Memory B cell (primary cell): ENCODE measurements at regions not wholly inside any gene's neighbourhood (a gene's known extent, or its start where the extent isn't known, plus 50 kb on each side); places are given as distances from the start of the nearest gene placed in this dataset.

Experiments
- ATAC-seq: fragments of 150-1000 bp; cut with Tn5 transposase; 2 replicates; pipeline ENCODE4 v1.10.0; 2021; ENCODE audit warnings: low read depth, mild to moderate bottlenecking, moderate library complexity
- DNase-seq, 2 donors: peaks; one replicate each; pipeline ENCODE4 v3.0.0; 2022; ENCODE audit warnings: low spot score in 2 of 2
- H3K27ac Mint-ChIP-seq: one replicate; pipeline ENCODE4 v1.8.0; 2022; ENCODE audit warnings: mild to moderate bottlenecking, moderate library complexity, mixed read lengths
- H3K27me3 Mint-ChIP-seq: one replicate; pipeline ENCODE4 v1.8.0; 2022; ENCODE audit warnings: mixed read lengths
- H3K36me3 Mint-ChIP-seq: one replicate; pipeline ENCODE4 v1.8.0; 2022; ENCODE audit warnings: mild to moderate bottlenecking, mixed read lengths
- H3K4me1 Mint-ChIP-seq: one replicate; pipeline ENCODE4 v1.8.0; 2022; ENCODE audit warnings: mixed read lengths
- H3K4me3 Mint-ChIP-seq: one replicate; pipeline ENCODE4 v1.8.0; 2022; ENCODE audit warnings: mild to moderate bottlenecking, moderate library complexity, mixed read lengths
- H3K9me3 Mint-ChIP-seq: one replicate; pipeline ENCODE4 v1.8.0; 2022; ENCODE audit warnings: mixed read lengths

GRCh38 chr2:183490914-183491313 is 366.7 kb downstream of the NUP35 start:
- no peak overlapping the region for H3K27ac Mint-ChIP-seq
- H3K27me3 Mint-ChIP-seq: no peaks in the 10 kb centered on the region
- H3K4me1 Mint-ChIP-seq: peaks cover 2% of the 10 kb centered on the region
- ATAC-seq (no peak), DNase-seq (no peak)
- no peak overlapping the region for H3K4me3 Mint-ChIP-seq
- H3K36me3 Mint-ChIP-seq: no peaks in the 10 kb centered on the region
- H3K9me3 Mint-ChIP-seq: no peaks in the 10 kb centered on the region

GRCh38 chr2:183493040-183493439 is 368.8 kb downstream of the NUP35 start:
- H3K9me3 Mint-ChIP-seq: no peaks in the 10 kb centered on the region
- no peak for ATAC-seq

GRCh38 chr2:183495079-183495478 is 370.8 kb downstream of the NUP35 start:
- DNase-seq (no peak), ATAC-seq (no peak)
- Mint-ChIP-seq H3K4me3 (no peak overlapping the region), H3K36me3 (no peaks in the 10 kb centered on the region), H3K27me3 (no peaks in the 10 kb centered on the region), H3K27ac (no peak overlapping the region), H3K4me1 (peaks cover 7% of the 10 kb centered on the region), H3K9me3 (no peaks in the 10 kb centered on the region)

More at GRCh38 chr2:183493040-183493439, 368.8 kb downstream of the NUP35 start:
- H3K27ac Mint-ChIP-seq: no peak overlapping the region
- DNase-seq: no peak
- peaks cover 7% of the 10 kb centered on the region for H3K4me1 Mint-ChIP-seq
- no peaks in the 10 kb centered on the region for H3K27me3 Mint-ChIP-seq
- no peaks in the 10 kb centered on the region for H3K36me3 Mint-ChIP-seq
- H3K4me3 Mint-ChIP-seq: no peak overlapping the region

- Mint-ChIP-seq H3K4me1 (peaks cover 7% of the 10 kb centered on the region), H3K9me3 (peaks cover under 1% of the 10 kb centered on the region), H3K36me3 (no peaks in the 10 kb centered on the region), H3K4me3 (no peak overlapping the region), H3K27ac (no peak overlapping the region), H3K27me3 (no peaks in the 10 kb centered on the region)
- ATAC-seq (peak; percentile 94), DNase-seq (peak in 1 of 2 donors; percentile 5)
Measured at GRCh38 chr2:183495589-183496267, 371.5 kb downstream of the NUP35 start.

GRCh38 chr2:183497861-183498260 is 373.6 kb downstream of the NUP35 start:
- DNase-seq (no peak), ATAC-seq (no peak)
- Mint-ChIP-seq H3K4me1 (peaks cover 7% of the 10 kb centered on the region), H3K27ac (no peak overlapping the region), H3K4me3 (no peak overlapping the region), H3K27me3 (no peaks in the 10 kb centered on the region), H3K9me3 (peaks cover 9% of the 10 kb centered on the region), H3K36me3 (no peaks in the 10 kb centered on the region)

DNA sequence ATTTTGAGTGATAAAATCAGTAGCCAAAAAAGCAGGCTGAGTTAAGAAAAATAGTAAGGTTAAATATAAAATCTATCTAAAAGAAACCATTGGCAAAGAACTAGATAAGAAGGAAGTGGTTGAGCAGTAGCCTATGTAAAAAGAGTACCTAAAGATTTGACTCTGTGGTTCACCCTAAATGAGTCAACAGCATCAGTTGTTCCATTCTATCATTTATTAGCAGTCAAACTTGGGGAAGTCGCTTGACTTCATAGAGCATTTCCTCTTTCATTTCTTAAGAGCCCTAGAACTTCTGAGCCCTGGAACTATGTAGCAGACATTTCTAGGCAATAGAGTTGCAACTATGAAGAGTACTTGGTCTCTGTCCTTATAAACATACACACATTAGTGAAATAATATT is 381.7 kb downstream of the NUP35 start:
- H3K4me3 Mint-ChIP-seq: no peak overlapping the region
- peaks cover 12% of the 10 kb centered on the region for H3K9me3 Mint-ChIP-seq
- H3K27me3 Mint-ChIP-seq: no peaks in the 10 kb centered on the region
- no peak for DNase-seq
- H3K27ac Mint-ChIP-seq: no peak overlapping the region
- H3K36me3 Mint-ChIP-seq: peaks cover 3% of the 10 kb centered on the region
- ATAC-seq: peak; percentile 38
- H3K4me1 Mint-ChIP-seq: no peaks in the 10 kb centered on the region

DNA sequence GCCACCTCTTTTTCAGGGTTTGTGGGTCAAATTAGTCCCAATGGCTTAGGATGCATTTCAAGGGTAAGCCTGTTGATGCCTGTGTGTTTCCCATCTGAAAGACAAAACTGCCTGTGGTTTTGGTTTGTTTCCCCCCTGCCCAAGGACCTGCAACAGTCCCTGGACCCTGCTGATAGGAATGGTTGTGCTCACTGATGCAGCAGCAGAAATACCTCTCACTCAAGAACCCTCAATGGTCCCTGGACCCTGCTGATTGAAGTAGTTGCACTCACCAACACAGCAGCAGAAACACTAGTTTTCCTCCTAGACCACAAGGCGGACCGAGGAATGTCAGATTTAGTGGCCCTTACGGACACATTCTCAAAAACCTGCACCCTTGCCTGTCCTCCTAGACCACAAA is 386.9 kb downstream of the NUP35 start:
- H3K27me3 Mint-ChIP-seq: no peaks in the 10 kb centered on the region
- no peak overlapping the region for H3K4me3 Mint-ChIP-seq
- peaks cover 4% of the 10 kb centered on the region for H3K9me3 Mint-ChIP-seq
- H3K27ac Mint-ChIP-seq: no peak overlapping the region
- ATAC-seq (no peak), DNase-seq (no peak)
- peaks cover 3% of the 10 kb centered on the region for H3K36me3 Mint-ChIP-seq
- H3K4me1 Mint-ChIP-seq: no peaks in the 10 kb centered on the region

DNA sequence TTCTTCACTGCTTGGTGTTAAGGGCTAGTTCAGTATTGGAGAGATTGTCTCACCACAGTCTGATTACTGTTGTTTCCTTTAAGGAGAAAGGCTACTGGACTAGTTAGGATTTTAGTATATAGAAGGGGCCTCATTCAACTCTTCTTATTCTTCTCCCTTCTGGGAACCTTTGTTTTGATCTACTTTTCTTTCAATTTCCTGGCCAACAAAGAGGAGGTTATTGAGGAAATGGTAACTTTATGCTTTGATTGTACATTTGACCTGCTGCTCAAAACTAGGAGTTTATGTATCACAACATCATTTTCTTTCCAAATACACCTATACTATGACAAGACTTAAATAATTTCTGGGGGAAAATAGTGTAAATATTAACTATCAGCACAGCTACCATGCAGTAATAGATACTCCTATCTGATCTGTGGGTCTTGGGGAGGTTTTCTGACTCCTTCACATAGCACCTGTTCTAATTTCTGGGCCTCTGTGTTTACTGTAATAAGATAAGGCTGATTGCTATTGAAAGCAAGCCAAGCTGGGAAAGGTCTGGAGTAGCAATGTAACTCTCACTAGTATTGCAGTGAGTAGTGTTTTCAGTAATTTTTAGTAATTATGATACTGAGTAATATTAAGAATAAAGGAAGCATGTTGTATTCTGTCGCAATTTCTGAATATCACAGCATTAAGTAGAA is 395.3 kb downstream of the NUP35 start:
- no peak overlapping the region for H3K27ac Mint-ChIP-seq
- no peak for DNase-seq
- H3K9me3 Mint-ChIP-seq: no peaks in the 10 kb centered on the region
- no peaks in the 10 kb centered on the region for H3K36me3 Mint-ChIP-seq
- no peak for ATAC-seq
- H3K4me3 Mint-ChIP-seq: no peak overlapping the region
- no peaks in the 10 kb centered on the region for H3K27me3 Mint-ChIP-seq
- no peaks in the 10 kb centered on the region for H3K4me1 Mint-ChIP-seq

DNA sequence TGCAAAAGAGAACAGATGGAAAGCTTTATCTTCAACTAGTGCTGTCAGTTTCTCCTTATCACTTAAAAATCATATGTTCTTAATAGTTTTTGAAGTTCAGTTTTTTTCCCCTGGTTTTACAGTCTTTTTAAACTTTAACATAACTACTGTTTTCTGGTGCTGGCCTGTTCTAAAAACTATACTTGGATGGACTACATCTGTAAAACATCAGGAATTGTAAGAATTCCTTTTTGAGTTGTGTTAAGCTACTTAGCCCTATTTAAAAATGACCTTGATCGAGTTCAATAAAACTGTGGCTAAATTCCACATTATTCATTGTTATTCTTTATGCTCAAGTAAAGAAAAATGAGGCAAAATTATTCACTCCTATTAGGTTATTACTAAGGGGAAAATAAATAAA is 397.7 kb downstream of the NUP35 start:
- Mint-ChIP-seq H3K9me3 (no peaks in the 10 kb centered on the region), H3K36me3 (no peaks in the 10 kb centered on the region), H3K4me3 (no peak overlapping the region), H3K4me1 (no peaks in the 10 kb centered on the region), H3K27me3 (no peaks in the 10 kb centered on the region), H3K27ac (no peak overlapping the region)
- ATAC-seq: no peak
- DNase-seq: no peak

GRCh38 chr2:183522489-183523266 is 398.4 kb downstream of the NUP35 start:
- ATAC-seq: no peak
- Mint-ChIP-seq H3K27ac (no peak overlapping the region), H3K9me3 (no peaks in the 10 kb centered on the region), H3K4me3 (no peak overlapping the region), H3K27me3 (no peaks in the 10 kb centered on the region), H3K36me3 (no peaks in the 10 kb centered on the region), H3K4me1 (no peaks in the 10 kb centered on the region)
- no peak for DNase-seq

- Mint-ChIP-seq H3K27me3 (no peaks in the 10 kb centered on the region), H3K9me3 (no peaks in the 10 kb centered on the region), H3K27ac (no peak overlapping the region), H3K4me1 (no peaks in the 10 kb centered on the region), H3K36me3 (no peaks in the 10 kb centered on the region), H3K4me3 (no peak overlapping the region)
- DNase-seq (no peak), ATAC-seq (no peak)
Measured at GRCh38 chr2:183530333-183530901, 406.2 kb downstream of the NUP35 start.

- H3K27ac Mint-ChIP-seq: no peak overlapping the region
Measured at GRCh38 chr2:183532514-183532913, 408.3 kb downstream of the NUP35 start.

DNA sequence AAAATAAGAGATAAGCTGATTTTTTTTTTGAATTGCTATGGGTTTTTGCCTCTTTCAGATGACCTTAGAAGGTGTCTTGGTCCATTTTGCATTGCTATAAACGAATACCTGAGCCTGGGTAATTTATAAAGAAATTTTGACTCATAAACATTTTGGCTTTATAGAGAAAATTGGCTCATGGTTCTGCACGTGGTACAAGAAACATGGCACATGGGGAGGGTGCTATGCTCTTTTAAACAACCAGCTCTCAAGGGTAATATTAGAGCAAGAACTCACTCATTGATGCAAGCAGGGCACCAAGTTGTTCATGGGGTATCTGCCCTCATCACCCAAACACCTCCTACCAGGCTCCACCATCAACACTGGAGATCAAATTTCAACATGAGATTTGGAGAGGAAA is 408.8 kb downstream of the NUP35 start:
- H3K4me1 Mint-ChIP-seq: no peaks in the 10 kb centered on the region
- H3K27ac Mint-ChIP-seq: no peak overlapping the region
- no peaks in the 10 kb centered on the region for H3K9me3 Mint-ChIP-seq
- H3K4me3 Mint-ChIP-seq: no peak overlapping the region
- ATAC-seq (no peak), DNase-seq (no peak)
- no peaks in the 10 kb centered on the region for H3K27me3 Mint-ChIP-seq
- H3K36me3 Mint-ChIP-seq: no peaks in the 10 kb centered on the region

More at GRCh38 chr2:183532514-183532913, 408.3 kb downstream of the NUP35 start:
- H3K9me3 Mint-ChIP-seq: no peaks in the 10 kb centered on the region
- no peaks in the 10 kb centered on the region for H3K36me3 Mint-ChIP-seq
- ATAC-seq (no peak), DNase-seq (no peak)
- H3K4me1 Mint-ChIP-seq: no peaks in the 10 kb centered on the region
- H3K27me3 Mint-ChIP-seq: no peaks in the 10 kb centered on the region
- no peak overlapping the region for H3K4me3 Mint-ChIP-seq

DNA sequence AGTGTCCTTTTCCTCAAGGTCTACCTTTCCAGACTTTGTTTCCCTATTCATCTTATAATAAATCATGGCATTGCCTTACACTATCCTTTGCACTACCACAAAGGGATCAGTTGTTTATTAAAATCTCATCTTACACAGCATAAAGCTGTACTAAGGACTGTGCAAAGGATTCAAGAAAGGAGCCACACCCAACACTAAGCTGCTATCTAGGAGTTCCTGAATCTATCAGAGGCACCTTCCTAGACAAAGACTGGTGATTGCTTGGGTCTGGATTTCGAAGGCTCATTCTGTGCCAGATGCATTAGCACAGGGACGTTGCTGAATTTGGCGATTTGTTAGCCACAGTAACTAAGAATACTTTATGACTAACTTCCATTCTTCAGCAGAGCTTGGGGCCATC is 412.0 kb downstream of the NUP35 start:
- no peak for ATAC-seq
- H3K9me3 Mint-ChIP-seq: no peaks in the 10 kb centered on the region
- H3K27ac Mint-ChIP-seq: no peak overlapping the region
- H3K27me3 Mint-ChIP-seq: no peaks in the 10 kb centered on the region
- no peaks in the 10 kb centered on the region for H3K4me1 Mint-ChIP-seq
- H3K36me3 Mint-ChIP-seq: no peaks in the 10 kb centered on the region
- DNase-seq: no peak
- H3K4me3 Mint-ChIP-seq: no peak overlapping the region
